ENCODE measurements at regions not wholly inside any gene's neighbourhood (a gene's known extent, or its start where the extent isn't known, plus 50 kb on each side); places are given as distances from the start of the nearest gene placed in this dataset.
"Not testable (repeated sequence)": the region's sequence is repeated elsewhere in the genome, so short reads cannot be mapped to it uniquely, and the experiment has no call there.

DNA sequence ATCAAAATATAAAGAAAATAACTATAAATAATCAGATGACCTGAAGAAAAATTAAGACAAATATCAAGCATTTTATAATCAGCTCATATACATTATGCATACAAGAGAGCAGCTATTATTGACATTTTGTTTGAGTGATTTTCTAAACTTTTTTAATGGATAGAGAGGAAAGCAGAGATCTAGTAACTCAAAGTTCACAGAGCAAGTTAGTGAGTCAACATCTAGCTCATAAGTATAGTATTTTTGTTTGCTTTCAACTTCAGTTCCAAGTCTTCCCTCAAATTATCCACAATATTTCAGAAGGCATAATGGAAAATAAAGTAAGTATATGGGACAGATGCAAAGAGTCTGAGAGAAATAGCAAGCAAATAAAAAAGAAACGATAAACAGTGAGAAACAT lies 470.1 kb upstream of the ALCAM start:
- no peak for DNase-seq (ENCODE audit: low read depth, low spot score)
- in situ Hi-C loops (cut with HindIII; ENCODE audit: low pct_unique_long_range_greater_than_20kb, low sequenced_read_pairs), result no loop called here

DNA sequence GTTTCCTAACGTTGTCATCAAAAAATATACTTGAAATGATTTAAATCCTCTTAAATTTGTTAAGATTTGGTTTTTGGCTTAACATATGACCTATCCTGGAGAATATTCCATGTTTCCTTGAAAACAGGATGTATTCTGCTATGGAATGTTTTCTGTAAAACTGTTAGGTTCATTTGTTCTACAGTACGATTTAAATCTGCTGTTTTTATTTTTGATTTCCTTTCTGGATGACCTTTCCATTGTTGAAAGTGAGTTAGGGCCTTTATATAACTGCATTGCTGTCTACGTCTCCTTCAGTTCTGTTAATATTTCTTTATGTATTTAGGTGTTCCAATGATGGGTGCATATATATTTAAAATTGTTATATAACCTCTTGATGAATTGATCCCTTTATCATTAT lies 465.3 kb upstream of the ALCAM start:
- DNase-seq (ENCODE audit: low read depth, low spot score), result no peak
- in situ Hi-C loops (cut with HindIII; ENCODE audit: low pct_unique_long_range_greater_than_20kb, low sequenced_read_pairs), result no loop called here

DNA sequence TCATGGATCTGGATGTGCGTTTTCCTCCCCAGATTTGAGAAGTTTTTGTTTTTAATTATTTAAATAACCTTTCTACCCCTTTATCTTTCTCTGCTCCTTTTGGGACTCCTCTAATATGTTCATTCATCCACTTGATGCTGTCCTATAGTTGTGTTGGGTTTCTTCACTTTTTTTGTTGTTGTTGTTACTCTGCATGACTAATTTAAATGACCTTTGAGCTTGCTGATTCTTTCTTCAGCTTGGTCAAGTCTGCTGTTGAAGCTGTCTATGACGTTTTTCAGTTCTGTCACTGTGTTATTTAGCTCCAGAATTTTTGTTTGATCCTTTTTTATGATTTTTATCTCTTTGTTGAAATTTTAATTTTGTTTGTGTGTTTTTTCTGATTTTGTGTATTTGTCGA lies 463.6 kb upstream of the ALCAM start:
- in situ Hi-C loops (cut with HindIII; ENCODE audit: low pct_unique_long_range_greater_than_20kb, low sequenced_read_pairs), result no loop called here
- DNase-seq (ENCODE audit: low read depth, low spot score), result no peak

DNA sequence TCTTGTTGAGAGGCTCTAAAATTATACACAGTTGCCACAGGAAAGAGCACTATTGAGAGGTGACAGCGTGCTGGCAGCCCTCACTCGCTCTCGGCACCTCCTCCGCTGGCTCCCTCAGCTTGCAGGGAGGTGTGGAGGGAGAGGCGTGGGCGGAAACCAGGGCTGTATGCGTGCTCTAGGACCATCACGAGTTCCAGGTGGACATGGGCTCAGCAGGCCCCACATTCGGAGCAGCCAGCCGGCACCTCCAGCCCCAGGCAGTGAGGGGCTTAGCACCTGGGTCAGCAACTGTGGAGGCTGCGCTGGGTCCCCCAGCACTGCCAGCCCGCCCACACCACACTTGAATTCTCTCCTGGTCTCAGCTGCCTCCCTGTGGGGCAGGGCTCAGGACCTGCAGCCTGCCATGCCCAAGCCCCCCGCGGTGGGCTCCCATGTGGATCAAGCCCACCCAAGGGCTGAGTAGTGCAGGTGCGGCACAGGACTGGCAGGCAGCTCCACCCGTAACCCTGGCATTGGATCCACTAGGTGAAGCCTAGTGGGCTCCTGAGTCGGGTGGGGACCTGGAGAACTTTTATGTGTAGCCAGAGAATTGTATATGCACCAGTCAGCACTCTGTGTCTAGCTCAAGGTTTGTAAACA lies 460.6 kb upstream of the ALCAM start:
- DNase-seq (ENCODE audit: low read depth, low spot score), result no peak
- in situ Hi-C loops (cut with HindIII; ENCODE audit: low pct_unique_long_range_greater_than_20kb, low sequenced_read_pairs), result no loop called here

DNA sequence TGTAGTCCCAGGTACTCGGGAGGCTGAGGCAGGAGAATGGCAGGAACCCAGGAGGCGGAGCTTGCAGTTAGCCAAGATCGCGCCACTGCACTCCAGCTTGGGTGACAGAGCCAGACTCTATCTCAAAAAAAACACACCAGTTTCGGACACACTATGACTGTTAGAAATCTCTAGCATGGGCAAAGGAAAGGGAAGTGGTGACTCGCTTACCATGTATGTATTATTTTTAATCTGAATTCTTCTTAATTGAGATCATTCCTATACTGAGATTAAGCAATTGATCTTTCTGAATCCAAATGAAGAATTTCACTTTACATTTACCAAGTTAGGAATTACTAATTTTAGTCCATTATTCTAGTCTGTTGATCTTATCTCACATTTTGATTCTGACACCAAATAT lies 459.2 kb upstream of the ALCAM start:
- DNase-seq (ENCODE audit: low read depth, low spot score), result no peak
- in situ Hi-C loops (cut with HindIII; ENCODE audit: low pct_unique_long_range_greater_than_20kb, low sequenced_read_pairs), result no loop called here

DNA sequence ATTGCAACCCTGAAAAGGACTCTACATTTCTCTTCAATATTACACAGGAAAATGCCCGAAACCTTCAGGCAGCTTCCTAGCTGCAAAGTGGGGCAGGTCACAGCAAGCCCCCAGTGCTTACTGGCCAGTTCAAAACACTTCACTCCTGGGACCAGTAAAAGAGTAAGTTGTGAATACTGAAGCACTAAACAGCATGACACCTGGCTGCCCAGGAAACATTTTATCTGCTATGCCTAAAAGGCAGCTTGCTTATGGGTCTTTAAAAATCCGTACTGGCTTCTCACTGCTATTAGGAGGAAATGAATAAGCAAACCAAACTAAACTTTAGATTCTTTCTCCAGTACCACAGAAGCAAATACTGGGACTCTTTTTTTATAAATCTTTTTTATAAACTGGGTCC lies 457.9 kb upstream of the ALCAM start:
- in situ Hi-C loops (cut with HindIII; ENCODE audit: low pct_unique_long_range_greater_than_20kb, low sequenced_read_pairs), result no loop called here
- no peak for DNase-seq (ENCODE audit: low read depth, low spot score)

DNA sequence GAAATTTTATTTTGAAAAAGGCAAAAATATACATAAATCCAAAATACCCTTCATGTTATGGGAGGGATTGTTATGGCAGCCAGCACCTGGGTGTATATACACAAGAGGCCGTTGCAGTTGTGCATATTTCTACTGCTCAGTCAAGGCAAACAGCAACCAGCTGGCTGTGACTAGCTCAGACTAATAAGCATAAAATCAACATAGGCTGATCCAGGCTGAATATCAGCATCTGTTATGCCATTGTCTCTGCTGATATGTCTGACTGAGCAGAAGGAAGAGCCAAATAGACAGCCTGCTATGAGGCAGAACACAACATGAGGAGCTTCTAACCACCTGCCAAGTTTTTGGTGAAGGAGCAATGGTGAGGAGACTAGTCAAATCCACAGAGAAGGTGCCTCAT lies 457.5 kb upstream of the ALCAM start:
- DNase-seq (ENCODE audit: low read depth, low spot score), result no peak
- in situ Hi-C loops (cut with HindIII; ENCODE audit: low pct_unique_long_range_greater_than_20kb, low sequenced_read_pairs), result no loop called here

DNA sequence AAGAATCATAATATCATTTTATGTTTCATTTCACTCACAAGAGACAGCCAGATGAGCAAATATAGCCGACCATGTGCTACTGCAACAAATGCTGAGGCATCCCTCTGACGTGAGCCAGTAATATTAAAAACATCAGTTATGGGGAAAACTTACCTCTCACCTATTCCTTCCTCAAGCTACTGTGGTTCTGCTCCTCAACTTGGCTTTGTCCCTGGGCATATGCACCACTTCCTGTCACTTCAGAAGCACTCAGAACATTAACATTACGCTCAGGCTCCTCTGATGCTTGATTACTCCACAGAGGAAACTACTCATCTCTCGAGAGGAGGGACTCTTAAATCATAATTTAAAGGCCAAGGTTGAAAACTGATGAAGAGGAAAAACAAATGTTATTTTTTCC lies 457.0 kb upstream of the ALCAM start:
- in situ Hi-C loops (cut with HindIII; ENCODE audit: low pct_unique_long_range_greater_than_20kb, low sequenced_read_pairs), result no loop called here
- no peak for DNase-seq (ENCODE audit: low read depth, low spot score)

DNA sequence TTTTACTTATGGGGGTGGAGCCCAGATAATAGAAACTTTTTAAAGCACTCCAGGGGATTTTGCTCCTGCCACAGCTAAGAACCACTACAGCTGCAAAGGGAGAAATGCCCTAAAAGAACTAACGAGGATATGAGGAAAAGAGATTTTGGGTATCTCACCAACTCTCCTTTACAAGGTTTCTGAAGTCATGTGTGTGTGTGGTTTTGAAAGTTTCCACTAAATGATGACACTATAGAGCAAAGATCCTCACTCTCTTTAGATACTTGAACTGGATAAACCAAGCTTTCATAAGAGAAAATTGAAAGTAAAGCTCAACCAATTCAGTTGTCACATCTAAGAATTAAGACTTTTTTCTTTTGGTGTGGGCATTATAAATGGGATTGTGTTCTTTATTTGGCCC lies 455.3 kb upstream of the ALCAM start:
- in situ Hi-C loops (cut with HindIII; ENCODE audit: low pct_unique_long_range_greater_than_20kb, low sequenced_read_pairs), result no loop called here
- no peak for DNase-seq (ENCODE audit: low read depth, low spot score)

DNA sequence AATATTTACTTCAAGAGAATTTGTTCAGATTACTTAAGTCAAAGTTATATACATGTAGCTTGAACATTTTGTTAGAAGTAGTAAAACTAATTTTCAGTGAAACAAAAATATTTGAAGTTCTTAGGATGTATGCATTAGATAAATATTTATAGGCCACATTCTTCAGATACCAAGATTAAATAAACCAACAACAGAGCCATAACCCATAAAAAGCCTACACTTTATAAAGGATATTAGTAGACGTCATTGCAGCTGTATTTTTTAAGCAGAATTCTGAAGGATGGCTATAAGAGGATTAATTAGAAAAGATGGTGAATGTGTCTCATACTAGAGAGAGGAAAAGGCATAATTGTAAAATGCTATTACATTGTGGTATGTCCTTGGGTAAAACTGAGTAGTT lies 449.7 kb upstream of the ALCAM start:
- DNase-seq (ENCODE audit: low read depth, low spot score), result no peak

DNA sequence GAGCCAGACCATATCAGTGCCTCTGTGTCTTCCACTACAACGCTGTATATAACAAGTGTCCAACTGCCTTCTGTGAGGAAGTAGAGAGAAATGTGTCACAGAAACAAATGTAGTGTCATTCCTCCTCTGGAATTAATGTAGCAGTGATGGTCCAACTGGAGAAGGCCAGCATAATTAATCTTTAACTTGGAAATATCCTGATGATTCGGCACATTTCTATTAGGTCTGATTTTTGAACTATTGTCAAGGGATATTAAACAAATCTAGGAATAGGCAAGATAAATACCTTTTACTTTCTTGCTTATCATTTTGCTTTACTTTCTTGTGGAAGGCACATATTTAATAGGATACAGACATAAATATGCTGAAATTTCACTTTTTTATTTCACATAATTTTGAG lies 446.2 kb upstream of the ALCAM start:
- in situ Hi-C loops (cut with HindIII; ENCODE audit: low pct_unique_long_range_greater_than_20kb, low sequenced_read_pairs), result no loop called here
- no peak for DNase-seq (ENCODE audit: low read depth, low spot score)

More for the DNA sequence above, 449.7 kb upstream of the ALCAM start:
- in situ Hi-C loops (cut with HindIII; ENCODE audit: low pct_unique_long_range_greater_than_20kb, low sequenced_read_pairs), result no loop called here

DNA sequence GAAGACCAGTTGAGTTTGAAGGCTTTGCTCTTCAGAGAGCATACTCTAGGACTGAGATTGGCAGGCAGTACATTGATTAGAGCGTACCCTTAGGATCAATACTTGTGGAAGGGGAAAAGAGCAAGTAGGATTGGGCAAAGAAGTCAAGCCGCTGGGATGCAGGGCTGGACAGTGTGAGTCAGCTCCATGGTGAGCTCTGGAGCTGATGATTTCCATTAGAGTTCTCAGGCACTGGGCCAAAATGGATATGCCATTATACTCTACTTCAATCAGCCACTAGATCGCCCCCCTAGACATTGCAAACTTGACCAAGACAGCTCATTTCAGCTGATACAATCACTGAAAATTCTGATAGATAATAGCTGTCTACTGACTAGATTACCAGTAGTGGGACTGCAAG lies 432.7 kb upstream of the ALCAM start:
- no peak for DNase-seq (ENCODE audit: low read depth, low spot score)
- in situ Hi-C loops (cut with HindIII; ENCODE audit: low pct_unique_long_range_greater_than_20kb, low sequenced_read_pairs), result no loop called here

DNA sequence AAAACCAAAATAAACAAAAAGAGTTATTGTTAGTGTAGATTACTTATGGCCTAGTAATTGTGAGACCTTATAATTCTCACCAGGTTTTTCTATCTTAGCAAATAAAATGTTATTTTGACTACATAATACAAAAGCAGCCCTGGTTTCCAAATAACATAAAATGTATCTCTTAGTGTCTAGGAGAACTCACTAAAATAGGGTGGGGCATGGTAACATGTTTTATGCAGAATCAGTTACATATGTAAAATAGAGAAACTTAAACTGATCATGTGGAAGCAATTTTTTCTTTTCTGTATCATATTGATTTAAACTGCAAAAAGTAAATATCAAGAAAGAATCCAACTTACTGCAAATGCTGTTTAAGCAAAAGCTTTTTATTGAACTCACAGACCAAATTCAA lies 431.1 kb upstream of the ALCAM start:
- in situ Hi-C loops (cut with HindIII; ENCODE audit: low pct_unique_long_range_greater_than_20kb, low sequenced_read_pairs), result no loop called here
- no peak for DNase-seq (ENCODE audit: low read depth, low spot score)

DNA sequence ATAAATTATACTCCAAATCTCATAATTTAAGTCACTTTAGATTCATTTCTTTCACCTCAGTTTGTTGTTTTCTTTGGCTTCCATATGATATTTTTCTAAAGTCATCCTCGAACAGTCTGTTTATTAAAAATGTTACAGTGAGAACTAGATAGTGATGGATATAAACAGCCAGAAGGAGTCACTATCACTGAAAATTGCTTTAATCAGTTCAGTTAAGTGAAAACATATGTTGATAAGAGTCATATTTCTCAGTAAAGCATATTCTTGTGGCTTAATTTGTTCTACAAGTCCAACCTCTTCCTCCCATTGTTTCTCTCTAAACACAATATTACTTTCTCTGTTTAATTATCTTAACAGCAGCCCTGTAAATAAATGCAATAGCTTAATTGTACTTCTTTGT lies 427.5 kb upstream of the ALCAM start:
- in situ Hi-C loops (cut with HindIII; ENCODE audit: low pct_unique_long_range_greater_than_20kb, low sequenced_read_pairs), result no loop called here

DNA sequence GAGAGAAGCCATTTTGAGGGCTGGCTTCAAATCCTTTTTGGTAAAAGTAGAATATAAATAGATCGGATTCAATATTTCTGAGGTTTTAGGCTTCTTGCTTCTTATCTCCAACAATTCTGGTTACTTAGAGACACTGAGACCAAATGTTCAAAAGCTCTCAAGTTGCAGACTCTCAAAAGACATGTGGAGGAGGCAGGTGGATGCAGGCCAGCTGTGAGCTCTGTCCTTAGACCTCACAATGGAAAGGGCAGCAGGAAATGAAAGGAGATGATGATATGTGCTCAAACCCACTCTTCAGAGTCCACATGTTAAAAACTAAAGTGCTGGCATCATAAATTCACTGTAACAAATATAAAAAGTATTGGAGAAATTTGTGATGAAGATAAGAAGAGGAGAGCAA lies 424.9 kb upstream of the ALCAM start:
- no peak for DNase-seq (ENCODE audit: low read depth, low spot score)
- in situ Hi-C loops (cut with HindIII; ENCODE audit: low pct_unique_long_range_greater_than_20kb, low sequenced_read_pairs), result no loop called here

More for the DNA sequence above, 427.5 kb upstream of the ALCAM start:
- DNase-seq (ENCODE audit: low read depth, low spot score), result no peak

DNA sequence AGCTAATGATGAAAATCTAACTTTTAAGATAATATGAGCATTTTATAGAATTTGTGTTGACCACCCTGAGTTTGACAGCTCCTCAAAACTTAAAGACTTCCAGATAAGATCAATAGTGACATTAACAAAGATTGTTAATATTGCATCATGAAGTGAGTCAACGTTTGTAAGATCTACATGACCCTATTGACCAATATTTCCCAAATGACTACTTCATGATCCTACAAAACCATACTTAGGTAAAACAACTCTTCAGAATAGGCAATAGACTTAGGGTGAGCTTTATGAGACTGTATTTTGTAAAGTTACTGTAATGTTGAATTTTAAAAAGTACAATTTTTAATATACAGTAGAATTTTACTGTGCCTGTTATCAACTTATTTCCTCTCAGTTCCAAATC lies 422.7 kb upstream of the ALCAM start:
- DNase-seq (ENCODE audit: low read depth, low spot score), result no peak
- in situ Hi-C loops (cut with HindIII; ENCODE audit: low pct_unique_long_range_greater_than_20kb, low sequenced_read_pairs), result no loop called here

DNA sequence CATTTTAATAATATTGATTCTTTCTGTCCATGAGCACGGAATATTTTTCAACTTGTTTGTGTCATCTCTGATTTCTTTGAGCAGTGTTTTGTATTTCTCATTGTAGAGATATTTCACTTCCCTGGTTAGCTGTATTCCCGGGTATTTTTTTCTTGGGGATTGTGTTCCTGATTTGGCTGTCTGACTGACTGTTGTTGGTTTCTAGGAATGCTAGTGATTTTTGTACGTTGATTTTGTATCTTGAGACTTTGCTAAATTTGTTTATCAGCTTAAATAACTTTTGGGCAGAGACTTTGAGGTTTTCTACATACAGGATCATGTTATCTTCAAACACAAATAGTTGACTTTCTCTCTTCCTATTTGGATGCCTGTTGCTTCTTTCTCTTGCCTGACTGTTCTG lies 418.8 kb upstream of the ALCAM start:
- in situ Hi-C loops (cut with HindIII; ENCODE audit: low pct_unique_long_range_greater_than_20kb, low sequenced_read_pairs), result no loop called here
- no peak for DNase-seq (ENCODE audit: low read depth, low spot score)

DNA sequence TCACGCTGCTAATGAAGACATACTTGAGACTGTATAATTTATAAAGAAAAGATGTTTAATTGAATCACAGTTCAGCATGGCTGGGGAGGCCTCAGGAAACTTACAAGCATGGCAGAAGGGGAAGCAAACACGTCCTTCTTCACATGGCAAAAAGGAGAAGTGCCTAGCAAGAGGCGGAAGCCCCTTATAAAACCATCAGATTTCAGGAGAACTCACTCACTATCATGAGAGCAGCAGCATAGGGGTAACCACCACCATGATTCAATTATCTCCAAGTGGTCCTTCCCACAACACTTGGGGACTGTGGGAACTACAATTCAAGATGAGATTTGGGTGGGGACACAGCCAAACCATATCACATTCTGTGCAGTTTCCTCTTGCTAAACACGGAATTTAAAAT lies 416.9 kb upstream of the ALCAM start:
- in situ Hi-C loops (cut with HindIII; ENCODE audit: low pct_unique_long_range_greater_than_20kb, low sequenced_read_pairs); DNase-seq (ENCODE audit: low read depth, low spot score): not testable (repeated sequence)

DNA sequence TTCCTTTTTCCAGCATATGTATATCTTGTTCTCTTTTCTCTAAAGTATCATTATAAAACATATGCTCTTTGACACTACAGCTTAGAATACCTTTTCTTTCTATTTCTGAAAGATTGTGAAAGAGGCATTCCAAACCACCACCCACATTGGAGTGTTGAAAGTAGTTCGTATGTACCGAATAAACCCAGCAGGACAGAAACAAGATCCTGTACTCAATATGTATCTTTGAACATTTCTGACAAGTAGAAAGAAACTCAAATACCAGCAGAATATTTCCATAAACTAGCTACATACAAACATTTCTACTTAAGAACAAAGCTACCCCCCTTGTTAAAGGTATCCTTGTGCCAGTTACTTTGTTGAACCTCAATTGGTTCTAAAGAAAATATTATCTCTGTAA lies 415.3 kb upstream of the ALCAM start:
- no peak for DNase-seq (ENCODE audit: low read depth, low spot score)
- in situ Hi-C loops (cut with HindIII; ENCODE audit: low pct_unique_long_range_greater_than_20kb, low sequenced_read_pairs), result no loop called here

Data from SK-MEL-5 (cell line).